CD4-positive, alpha-beta T cell (primary cell): ENCODE measurements at regions not wholly inside any gene's neighbourhood (a gene's known extent, or its start where the extent isn't known, plus 50 kb on each side); places are given as distances from the start of the nearest gene placed in this dataset.

Source experiments
- ATAC-seq: fragments of 200-7000 bp; cut with Tn5 transposase; one replicate; pipeline ENCODE4 v1.10.0; 2022; ENCODE audit warnings: mild to moderate bottlenecking; ENCODE audit not compliant: poor library complexity
- CTCF ChIA-PET: fragments of 350-600 bp; sonication (Branson Sonifier 250); formaldehyde crosslinking; loops from one replicate; lab custom pipeline; 2021; ENCODE audit warnings: antibody characterized with exemption, inconsistent platforms; lab: Charles Lee
- POLR2A ChIA-PET: fragments of 350-600 bp; sonication (Branson Sonifier 250); formaldehyde crosslinking; loops from one replicate; lab custom pipeline; 2021; ENCODE audit warnings: antibody characterized with exemption, inconsistent platforms; lab: Charles Lee
- DNase-seq, 14 experiments: peaks; one replicate each; pipeline ENCODE4 v3.0.0-alpha.2; 2013 to 2020; ENCODE audit warnings: mixed read lengths in 2 of 14
- H3K27ac ChIP-seq, 2 donors: one replicate each; pipeline versions ENCODE4 v1.5.1 to v1.7.0; 2013; ENCODE audit warnings: low read length in 2 of 2, low read depth in 1 of 2, mild to moderate bottlenecking in 1 of 2
- H3K27me3 ChIP-seq, 2 experiments: 1 replicate in 1 of 2; 2 replicates in 1 of 2; pipeline versions ENCODE4 v1.6.1 to v1.7.0; 2013; ENCODE audit warnings: low read length in 2 of 2, control low read depth in 1 of 2, mild to moderate bottlenecking in 1 of 2, moderate library complexity in 1 of 2; ENCODE audit not compliant: insufficient read depth in 2 of 2, control insufficient read depth in 1 of 2
- H3K36me3 ChIP-seq: one replicate; pipeline ENCODE4 v1.6.1; 2013; ENCODE audit warnings: low read length, control low read depth; ENCODE audit not compliant: insufficient read depth
- H3K4me1 ChIP-seq: one replicate; pipeline ENCODE4 v1.6.1; 2013; ENCODE audit warnings: low read length, control low read depth; ENCODE audit not compliant: insufficient read depth
- H3K4me3 ChIP-seq: one replicate; pipeline ENCODE4 v1.5.1; 2013; ENCODE audit warnings: mild to moderate bottlenecking, low read length, moderate library complexity
- H3K9me3 ChIP-seq, 2 experiments: 1 replicate in 1 of 2; 2 replicates in 1 of 2; pipeline versions ENCODE4 v1.6.1 to v1.7.0; 2013; ENCODE audit warnings: low read length in 2 of 2, mild to moderate bottlenecking in 2 of 2, control low read depth in 1 of 2, moderate library complexity in 1 of 2; ENCODE audit not compliant: control insufficient read depth in 1 of 2, insufficient read depth in 1 of 2
- H3K27ac Mint-ChIP-seq: one replicate; pipeline ENCODE4 v1.8.0; 2020; ENCODE audit warnings: mixed read lengths
- H3K27me3 Mint-ChIP-seq: one replicate; pipeline ENCODE4 v1.8.0; 2021; ENCODE audit warnings: mixed read lengths
- H3K36me3 Mint-ChIP-seq: one replicate; pipeline ENCODE4 v1.8.0; 2021; ENCODE audit warnings: low read depth, mixed read lengths
- H3K4me1 Mint-ChIP-seq: one replicate; pipeline ENCODE4 v1.8.0; 2021; ENCODE audit warnings: low read depth, mixed read lengths
- H3K4me3 Mint-ChIP-seq: one replicate; pipeline ENCODE4 v1.8.0; 2020; ENCODE audit warnings: mild to moderate bottlenecking, mixed read lengths
- H3K9me3 Mint-ChIP-seq: one replicate; pipeline ENCODE4 v1.8.0; 2020; ENCODE audit warnings: mixed read lengths
- intact Hi-C, 2 experiments: fragments of 100-400 bp; cut with DNase I in 1 of 2; cut with micrococcal nuclease in 1 of 2; formaldehyde crosslinking; loops; one replicate each; pipeline versions ENCODE4 v1.15.1 to v1.9.0; 2023 to 2025; cut with DNase I, micrococcal nuclease
- TF ChIP-seq, protein P1 (sequence below): fragments of 200-600 bp; IDR thresholded peaks from one replicate; pipeline ENCODE4 v1.8.0; 2022; ENCODE audit warnings: antibody characterized with exemption, mild to moderate bottlenecking

DNA sequence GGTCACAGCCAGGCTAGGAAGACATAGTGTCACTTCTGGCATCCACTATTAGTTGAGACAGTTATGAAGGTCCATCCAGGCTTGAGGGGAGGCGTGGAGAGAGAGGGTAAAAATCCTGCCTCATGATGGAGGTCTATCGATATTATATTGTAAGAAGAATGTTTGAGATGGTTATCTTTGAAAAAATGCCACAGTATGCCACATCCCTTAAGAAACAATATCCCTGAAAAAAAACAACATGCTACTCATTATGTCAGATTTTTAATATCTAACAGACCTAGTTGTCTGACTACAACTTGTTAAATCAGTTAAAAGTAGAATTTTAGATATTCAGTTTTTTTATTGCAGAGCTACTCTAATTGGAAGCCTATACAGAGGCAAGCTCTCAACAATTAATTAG lies 121.7 kb upstream of the SLC5A12 start:
- peaks cover 6% of the 10 kb centered on the region for H3K9me3 Mint-ChIP-seq
- no peak for DNase-seq
- H3K36me3 ChIP-seq, result no peaks in the 10 kb centered on the region
- no peaks in the 10 kb centered on the region for H3K27me3 ChIP-seq
- CTCF ChIA-PET, result interaction anchor here (0.6 kb wide), 1 partner anchor 11 kb away, joined by 4 read pairs; no protein-coding TSS in a partner anchor
- TF ChIP-seq, protein P1, sequence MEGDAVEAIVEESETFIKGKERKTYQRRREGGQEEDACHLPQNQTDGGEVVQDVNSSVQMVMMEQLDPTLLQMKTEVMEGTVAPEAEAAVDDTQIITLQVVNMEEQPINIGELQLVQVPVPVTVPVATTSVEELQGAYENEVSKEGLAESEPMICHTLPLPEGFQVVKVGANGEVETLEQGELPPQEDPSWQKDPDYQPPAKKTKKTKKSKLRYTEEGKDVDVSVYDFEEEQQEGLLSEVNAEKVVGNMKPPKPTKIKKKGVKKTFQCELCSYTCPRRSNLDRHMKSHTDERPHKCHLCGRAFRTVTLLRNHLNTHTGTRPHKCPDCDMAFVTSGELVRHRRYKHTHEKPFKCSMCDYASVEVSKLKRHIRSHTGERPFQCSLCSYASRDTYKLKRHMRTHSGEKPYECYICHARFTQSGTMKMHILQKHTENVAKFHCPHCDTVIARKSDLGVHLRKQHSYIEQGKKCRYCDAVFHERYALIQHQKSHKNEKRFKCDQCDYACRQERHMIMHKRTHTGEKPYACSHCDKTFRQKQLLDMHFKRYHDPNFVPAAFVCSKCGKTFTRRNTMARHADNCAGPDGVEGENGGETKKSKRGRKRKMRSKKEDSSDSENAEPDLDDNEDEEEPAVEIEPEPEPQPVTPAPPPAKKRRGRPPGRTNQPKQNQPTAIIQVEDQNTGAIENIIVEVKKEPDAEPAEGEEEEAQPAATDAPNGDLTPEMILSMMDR, result no peak
- no peaks in the 10 kb centered on the region for H3K27me3 Mint-ChIP-seq
- H3K4me3 Mint-ChIP-seq, result no peak overlapping the region
- no peak for ATAC-seq
- H3K27ac Mint-ChIP-seq, result no peak overlapping the region
- H3K27ac ChIP-seq, result no peak overlapping the region
- H3K4me1 Mint-ChIP-seq, result no peaks in the 10 kb centered on the region
- H3K4me1 ChIP-seq, result no peaks in the 10 kb centered on the region
- intact Hi-C loops, result no loop called here
- H3K9me3 ChIP-seq, result no peaks in the 10 kb centered on the region
- H3K36me3 Mint-ChIP-seq, result no peaks in the 10 kb centered on the region
- no peak overlapping the region for H3K4me3 ChIP-seq
- POLR2A ChIA-PET, result no interaction called here

DNA sequence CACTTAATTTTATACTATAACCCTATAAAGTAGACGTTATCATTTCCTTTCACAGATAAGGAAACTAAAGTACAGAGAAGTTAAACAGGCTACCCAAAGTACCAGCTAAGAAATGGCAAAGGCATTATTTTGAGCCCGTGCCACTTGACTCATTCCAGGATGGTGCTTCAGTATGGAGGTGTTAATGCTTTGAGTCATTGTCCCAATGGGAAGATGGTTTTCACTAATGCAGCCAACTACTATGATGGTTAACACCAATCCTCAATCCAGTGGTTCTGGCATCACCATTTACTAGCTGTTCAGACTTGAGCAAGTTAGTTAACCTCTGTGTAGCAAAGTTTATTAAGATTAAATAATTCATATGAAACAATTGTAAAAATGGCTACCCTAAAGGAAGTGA lies 123.1 kb upstream of the SLC5A12 start:
- TF ChIP-seq, protein P1, result no peak
- H3K9me3 Mint-ChIP-seq, result peaks cover 4% of the 10 kb centered on the region
- no peak for ATAC-seq

DNA sequence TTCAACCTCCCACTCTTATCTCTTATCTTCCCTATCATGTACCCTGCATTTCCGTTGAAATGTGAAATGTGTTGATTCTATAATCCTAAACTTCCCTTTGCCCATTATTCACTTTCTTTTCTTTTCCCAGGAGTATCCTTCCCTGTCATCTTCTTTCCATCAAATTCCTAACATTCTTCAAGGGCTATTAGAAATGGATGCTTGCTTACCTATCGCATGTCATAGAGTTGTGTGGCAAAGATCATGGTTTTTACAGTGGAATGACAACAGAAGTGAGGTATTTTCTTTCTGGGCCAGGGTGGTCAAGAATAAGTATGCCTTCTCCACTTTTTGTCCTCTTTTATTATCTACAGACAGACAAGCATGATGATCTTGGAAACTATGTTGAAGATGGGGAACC lies 124.4 kb upstream of the SLC5A12 start:
- ATAC-seq (no peak), DNase-seq (no peak)
- H3K9me3 ChIP-seq, result peaks cover 0 to 5% of the 10 kb centered on the region in 2 experiments
- Mint-ChIP-seq H3K27me3 (no peaks in the 10 kb centered on the region), H3K9me3 (peaks cover 4% of the 10 kb centered on the region), H3K36me3 (no peaks in the 10 kb centered on the region), H3K4me3 (no peak overlapping the region), H3K27ac (no peak overlapping the region), H3K4me1 (no peaks in the 10 kb centered on the region)
- intact Hi-C loops, result no loop called here
- TF ChIP-seq, protein P1, result no peak
- CTCF ChIA-PET, result no interaction called here
- no peak overlapping the region for H3K27ac ChIP-seq
- no peak overlapping the region for H3K4me3 ChIP-seq
- no peaks in the 10 kb centered on the region for H3K4me1 ChIP-seq
- H3K36me3 ChIP-seq, result no peaks in the 10 kb centered on the region
- POLR2A ChIA-PET, result no interaction called here
- no peaks in the 10 kb centered on the region for H3K27me3 ChIP-seq

More for the DNA sequence above, 123.1 kb upstream of the SLC5A12 start:
- Mint-ChIP-seq H3K4me1 (no peaks in the 10 kb centered on the region), H3K4me3 (no peak overlapping the region), H3K27me3 (no peaks in the 10 kb centered on the region), H3K27ac (no peak overlapping the region), H3K36me3 (no peaks in the 10 kb centered on the region)
- no peak for DNase-seq
- ChIA-PET CTCF (no interaction called here), POLR2A (interaction anchor here (0.6 kb wide), 1 partner anchor 166 kb away, joined by 3 read pairs; no protein-coding TSS in a partner anchor)
- no peak overlapping the region for H3K27ac ChIP-seq
- no peaks in the 10 kb centered on the region for H3K36me3 ChIP-seq
- H3K4me3 ChIP-seq, result no peak overlapping the region
- no peaks in the 10 kb centered on the region for H3K27me3 ChIP-seq
- peaks cover 0 to 5% of the 10 kb centered on the region in 2 experiments for H3K9me3 ChIP-seq
- no peaks in the 10 kb centered on the region for H3K4me1 ChIP-seq
- intact Hi-C loops, result no loop called here
